CD4-positive, alpha-beta T cell treated with Interferon alpha-2 for 1 hour (primary cell): ENCODE measurements at regions not wholly inside any gene's neighbourhood (a gene's known extent, or its start where the extent isn't known, plus 50 kb on each side); places are given as distances from the start of the nearest gene placed in this dataset.
"Not testable (repeated sequence)": the region's sequence is repeated elsewhere in the genome, so short reads cannot be mapped to it uniquely, and the experiment has no call there.

Experiments used
- DNase-seq, 2 donors: peaks; one replicate each; pipeline ENCODE4 v3.0.0-alpha.2; 2020 to 2022

DNA sequence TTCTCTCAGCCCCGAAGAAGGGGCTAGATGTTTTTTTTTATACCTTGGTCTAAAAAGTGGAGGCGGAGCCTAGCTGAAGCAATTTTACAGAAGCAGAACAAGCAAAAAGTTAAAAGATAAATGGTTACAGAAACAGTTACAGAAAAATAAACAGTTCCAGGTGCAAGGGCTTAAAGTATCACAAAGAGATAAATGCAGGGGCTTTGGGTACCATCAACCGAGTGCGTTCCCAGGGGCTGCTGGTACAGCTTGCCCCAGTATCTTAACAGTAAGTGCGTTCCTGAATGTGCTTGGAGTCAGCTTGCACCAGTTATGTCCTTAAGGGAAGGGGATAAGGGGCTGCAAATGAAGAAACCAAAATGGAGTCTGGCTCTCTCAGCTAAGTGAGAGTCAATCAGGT is 173.9 kb upstream of the MBL2 start:
- DNase-seq = no peak

- DNase-seq = not testable (repeated sequence)
These were observed 172.9 kb upstream of the MBL2 start for GRCh38 chr10:52945521-52945920.

DNA sequence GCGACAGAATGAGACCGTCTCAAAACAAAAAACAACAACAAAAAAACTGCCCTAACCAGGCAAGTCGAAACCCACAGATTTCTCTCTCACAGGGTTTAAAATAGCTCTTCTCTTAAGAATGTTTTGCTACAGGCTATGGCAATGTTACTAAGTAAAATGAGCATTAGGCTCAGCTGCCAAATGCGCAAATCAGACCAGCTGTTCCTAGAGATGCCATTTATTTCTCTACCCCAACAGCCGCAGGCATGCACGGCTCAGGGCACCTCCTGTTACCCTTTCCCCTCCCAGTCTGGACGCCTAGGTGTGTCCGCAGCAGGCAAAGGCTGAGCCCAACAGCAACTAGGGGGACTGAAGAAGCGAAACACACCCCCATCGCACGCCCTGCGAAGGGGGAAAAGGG is 168.3 kb upstream of the MBL2 start:
- no peak for DNase-seq

GRCh38 chr10:52939894-52940293 is 167.3 kb upstream of the MBL2 start:
- no peak for DNase-seq

- no peak for DNase-seq
These were observed 161.2 kb upstream of the MBL2 start for GRCh38 chr10:52933748-52934147.

- no peak for DNase-seq
These were observed 155.1 kb upstream of the MBL2 start for GRCh38 chr10:52927678-52928077.

- no peak for DNase-seq
These were observed 150.9 kb upstream of the MBL2 start for GRCh38 chr10:52923520-52923919.

GRCh38 chr10:52918714-52919305 is 146.2 kb upstream of the MBL2 start:
- no peak for DNase-seq

DNA sequence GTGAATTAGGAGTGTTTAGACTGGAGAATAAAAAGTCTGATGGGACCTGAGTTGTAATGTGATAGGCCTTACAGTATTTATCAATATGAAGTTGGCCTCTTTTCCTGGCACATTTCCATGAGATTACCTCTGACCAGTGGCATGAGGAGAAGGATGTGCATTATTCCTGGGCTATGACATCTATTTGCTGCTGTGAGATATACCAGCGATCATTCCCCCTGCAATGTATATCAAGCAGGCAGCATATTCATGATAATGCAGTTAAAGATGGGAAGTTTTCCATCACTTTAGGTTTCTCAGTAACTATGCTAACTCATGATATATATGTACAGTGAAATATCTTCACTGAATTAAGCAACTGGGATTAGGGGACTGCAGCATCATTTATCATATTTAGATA is 142.8 kb upstream of the MBL2 start:
- no peak for DNase-seq

DNA sequence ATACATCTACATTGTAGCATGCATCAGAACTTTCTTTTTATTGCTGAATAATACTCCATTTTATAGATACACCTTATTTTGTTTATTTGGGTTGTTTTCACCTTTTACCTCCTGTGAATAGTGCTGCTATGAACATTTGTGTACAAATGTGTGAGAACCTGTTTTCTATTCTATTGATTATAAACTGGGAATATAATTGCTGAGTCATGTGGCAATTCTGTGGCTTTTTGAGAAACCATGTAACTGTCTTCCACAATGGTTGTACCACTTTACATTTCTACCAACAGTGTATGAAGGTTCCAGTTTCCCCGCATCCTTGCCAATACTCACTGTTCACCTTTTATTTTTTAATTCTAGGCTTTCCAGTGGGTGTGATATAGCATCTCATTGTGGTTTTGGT is 138.6 kb upstream of the MBL2 start:
- DNase-seq = no peak

DNA sequence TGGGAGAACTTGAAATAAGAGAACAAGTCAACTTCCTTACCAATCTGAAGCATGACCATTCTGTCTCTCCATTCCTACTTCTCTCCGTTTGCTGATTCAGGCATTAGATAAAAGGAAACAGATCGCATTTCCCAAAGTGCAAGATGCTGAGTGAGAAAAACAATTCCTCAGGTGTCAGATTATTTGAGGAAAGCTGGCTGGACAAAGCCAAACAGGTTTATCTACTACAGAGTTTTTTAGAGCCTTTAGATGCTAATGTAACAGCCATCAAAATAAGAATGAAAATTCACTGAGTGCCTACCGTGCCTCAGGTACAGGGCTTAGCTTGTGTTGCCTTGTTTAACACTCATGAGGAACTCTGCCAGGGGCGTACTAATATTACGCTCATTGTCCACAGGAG is 135.9 kb upstream of the MBL2 start:
- no peak for DNase-seq

DNA sequence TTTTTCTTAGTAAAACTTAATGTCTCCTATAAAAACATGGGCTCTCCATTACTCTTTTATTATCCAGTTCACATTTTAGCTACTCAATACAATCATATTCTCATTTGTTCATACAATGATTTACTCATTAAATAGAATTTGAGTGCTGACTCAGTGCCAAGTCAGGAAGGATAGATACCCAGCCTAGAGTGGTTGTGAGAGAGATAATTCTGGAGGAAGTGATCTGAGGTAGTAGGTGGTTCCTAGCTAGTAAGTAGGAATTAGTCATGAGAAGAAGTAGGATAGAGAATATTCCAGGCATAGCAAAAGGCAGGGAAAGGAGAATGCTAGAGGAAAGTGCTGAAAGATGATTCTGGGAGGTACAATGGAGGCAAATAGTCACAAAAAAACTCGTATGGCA is 133.5 kb upstream of the MBL2 start:
- DNase-seq = no peak

- no peak for DNase-seq
These were observed 130.9 kb upstream of the MBL2 start for GRCh38 chr10:52903397-52903938.

- no peak for DNase-seq
These were observed 128.0 kb upstream of the MBL2 start for GRCh38 chr10:52900593-52900992.

DNA sequence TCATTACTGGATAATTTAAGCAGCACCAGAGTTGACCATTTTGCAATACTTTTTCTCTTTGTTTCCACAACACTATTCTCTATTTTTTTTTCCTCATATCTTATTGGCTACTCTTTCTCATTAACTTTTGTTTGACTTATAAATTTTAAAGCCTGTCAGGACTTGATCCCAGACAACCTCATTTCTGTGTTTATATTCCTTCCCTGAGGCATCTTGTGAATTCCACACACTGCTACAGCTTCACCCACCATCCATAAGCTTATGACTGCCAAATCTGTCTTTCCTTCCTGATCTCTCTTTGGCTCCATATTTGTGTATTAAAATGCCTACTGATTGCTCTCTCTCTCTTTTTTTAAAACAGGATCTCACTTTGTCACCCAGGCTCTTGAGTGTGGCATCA is 124.6 kb upstream of the MBL2 start:
- DNase-seq = no peak

DNA sequence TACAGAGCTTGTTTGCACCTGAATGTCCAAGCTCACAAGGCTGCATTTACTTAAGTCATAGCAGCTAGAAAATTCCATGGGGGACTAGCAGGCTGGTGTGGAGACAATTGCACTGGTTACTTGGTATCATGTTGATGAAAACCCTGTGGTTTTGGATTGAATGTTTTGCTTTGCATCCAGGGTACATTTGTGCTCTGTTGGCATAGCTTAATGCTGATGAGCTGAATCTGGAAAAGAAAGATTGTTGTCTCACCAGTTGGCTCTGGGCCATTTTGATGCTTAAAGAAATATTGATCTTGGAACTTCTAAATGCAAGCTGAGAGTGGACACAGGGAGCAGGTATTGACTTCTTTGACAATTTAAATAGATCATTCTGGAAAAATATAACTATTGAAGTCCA is 122.5 kb upstream of the MBL2 start:
- no peak for DNase-seq

DNA sequence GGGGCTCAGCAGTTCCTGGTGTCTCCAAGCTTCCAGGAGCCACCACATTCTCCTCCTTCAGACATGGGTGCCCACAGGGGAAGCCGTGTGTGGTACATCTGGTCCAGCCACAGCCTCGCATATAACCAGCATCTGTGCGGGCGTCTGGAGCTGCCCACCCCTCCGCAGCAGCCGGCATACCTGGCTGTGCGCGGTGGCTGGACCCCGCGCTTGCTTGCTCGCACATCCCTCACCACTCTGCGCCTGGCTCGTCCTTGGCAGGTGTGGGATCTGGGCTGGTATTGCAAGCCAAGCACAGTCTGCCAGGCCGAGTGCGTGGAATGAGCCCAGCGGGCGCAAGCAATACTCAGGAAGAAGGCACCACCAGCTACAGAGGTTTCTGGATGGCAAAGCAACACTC is 117.7 kb upstream of the MBL2 start:
- no peak for DNase-seq

GRCh38 chr10:52889611-52890010 is 117.0 kb upstream of the MBL2 start:
- DNase-seq = no peak

- DNase-seq = peak in 1 of 2 donors; percentile 7
These were observed 111.7 kb upstream of the MBL2 start for GRCh38 chr10:52883996-52884871.

- no peak for DNase-seq
These were observed 106.7 kb upstream of the MBL2 start for GRCh38 chr10:52879091-52879807.

DNA sequence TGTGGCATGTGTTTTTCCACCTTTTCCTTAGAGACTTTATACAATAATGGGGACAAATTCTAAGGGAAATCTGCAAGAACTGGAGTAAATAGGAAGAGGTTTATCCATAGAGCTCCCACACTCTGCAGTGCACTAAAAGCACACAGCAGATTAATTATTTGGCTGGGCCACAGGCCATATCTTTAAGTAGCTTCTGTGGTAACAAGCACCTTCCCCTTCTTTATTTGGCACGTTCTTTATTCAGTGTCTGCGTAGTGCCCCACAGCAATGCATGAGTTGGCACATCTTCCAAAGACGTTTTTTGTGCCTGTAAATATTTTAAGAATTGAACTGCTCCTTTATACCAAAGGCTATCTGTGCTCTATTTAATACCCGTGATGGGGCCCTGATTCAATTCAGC is 104.9 kb upstream of the MBL2 start:
- DNase-seq = no peak

DNA sequence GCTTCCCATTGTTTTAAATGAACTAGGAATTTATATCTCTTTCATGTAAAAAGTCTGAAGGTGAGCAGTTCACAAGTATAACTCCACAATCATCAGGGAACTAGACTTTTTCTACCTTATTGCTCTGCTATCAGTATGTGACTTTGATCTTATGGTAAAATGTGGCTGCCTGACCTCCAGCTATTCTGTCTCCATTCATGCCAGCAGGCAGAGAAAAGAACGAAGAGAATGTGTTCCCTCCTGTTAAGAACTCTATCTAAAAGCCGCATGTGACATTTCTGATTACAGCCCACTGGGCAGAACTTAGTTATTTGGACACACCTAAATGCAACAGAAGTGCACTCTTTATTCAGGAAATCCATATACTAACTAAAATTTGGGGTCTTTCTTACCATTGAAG is 102.8 kb upstream of the MBL2 start:
- no peak for DNase-seq

GRCh38 chr10:52874581-52874980 is 102.0 kb upstream of the MBL2 start:
- no peak for DNase-seq
